IMR-90 (cell line): ENCODE measurements at regions not wholly inside any gene's neighbourhood (a gene's known extent, or its start where the extent isn't known, plus 50 kb on each side); places are given as distances from the start of the nearest gene placed in this dataset.

Experiments
- ATAC-seq: fragments of 200-7000 bp; cut with Tn5 transposase; 2 replicates; pipeline ENCODE4 v1.9.1; 2020; ENCODE audit warnings: low read depth, mild to moderate bottlenecking, moderate library complexity
- BruUV-seq: library from RNA; stranded (reverse); fragments of 400-500 nt; replicated peaks from 2 replicates; lab custom pipeline; 2021; lab: Mats Ljungman, UMichigan
- CTCF ChIA-PET: fragments of 300-600 bp; formaldehyde crosslinking; extraction: SDS; loops from one replicate; lab custom pipeline; 2021; ENCODE audit warnings: antibody characterized with exemption; lab: Yijun Ruan, JAX
- POLR2A ChIA-PET: fragments of 300-600 bp; sonication (Branson Sonifier 250); formaldehyde crosslinking; loops from one replicate; lab custom pipeline; 2022; ENCODE audit warnings: antibody characterized with exemption; ENCODE audit not compliant: unreplicated experiment; lab: Charles Lee
- DNase-seq: peaks from one replicate; pipeline ENCODE4 v3.0.0; 2013
- H2AFZ ChIP-seq: replicated peaks from 2 replicates; pipeline ENCODE3; 2013; ENCODE audit warnings: low read length, mild to moderate bottlenecking; ENCODE audit not compliant: poor library complexity
- H2AK5ac ChIP-seq: 2 replicates; pipeline ENCODE4 v1.6.1; 2013; ENCODE audit warnings: low read depth, low read length, inconsistent platforms
- H2AK9ac ChIP-seq: replicated peaks from 2 replicates; pipeline ENCODE3; 2013; ENCODE audit warnings: mild to moderate bottlenecking, low read depth, low read length, moderate library complexity; ENCODE audit not compliant: poor library complexity
- H2BK120ac ChIP-seq: 2 replicates; pipeline ENCODE4 v1.6.1; 2013; ENCODE audit warnings: low read depth, low read length, inconsistent platforms
- H2BK15ac ChIP-seq: 3 replicates; pipeline ENCODE4 v1.6.1; 2013; ENCODE audit warnings: low read depth, low read length, inconsistent platforms
- H2BK20ac ChIP-seq: 2 replicates; pipeline ENCODE4 v1.6.1; 2013; ENCODE audit warnings: low read depth, mild to moderate bottlenecking, inconsistent platforms, low read length, moderate library complexity
- H2BK5ac ChIP-seq: 2 replicates; pipeline ENCODE4 v1.6.1; 2013; ENCODE audit warnings: mild to moderate bottlenecking, low read depth, low read length, inconsistent platforms; ENCODE audit not compliant: poor library complexity, severe bottlenecking
- H3K14ac ChIP-seq: replicated peaks from 2 replicates; pipeline ENCODE4 v1.6.1; 2013; ENCODE audit warnings: low read depth, low read length, inconsistent platforms
- H3K18ac ChIP-seq: 2 replicates; pipeline ENCODE4 v1.6.1; 2013; ENCODE audit warnings: low read depth, low read length, control low read depth
- H3K23ac ChIP-seq: 2 replicates; pipeline ENCODE4 v1.6.1; 2013; ENCODE audit warnings: low read depth, low read length, inconsistent platforms
- H3K27ac ChIP-seq: 2 replicates; pipeline ENCODE4 v1.5.1; 2013; ENCODE audit warnings: mild to moderate bottlenecking, control low read depth, low read length; ENCODE audit not compliant: insufficient read depth
- H3K27me3 ChIP-seq: 2 replicates; pipeline ENCODE4 v1.6.1; 2013; ENCODE audit warnings: low read length; ENCODE audit not compliant: control insufficient read depth, insufficient read depth
- H3K36me3 ChIP-seq: 2 replicates; pipeline ENCODE4 v1.6.1; 2013; ENCODE audit warnings: low read length, mixed read lengths; ENCODE audit not compliant: control insufficient read depth, insufficient read depth
- H3K4ac ChIP-seq: 2 replicates; pipeline ENCODE4 v1.6.1; 2013; ENCODE audit warnings: low read depth, low read length, inconsistent platforms
- H3K4me1 ChIP-seq: 2 replicates; pipeline ENCODE4 v1.6.1; 2013; ENCODE audit warnings: low read length, mixed read lengths; ENCODE audit not compliant: control insufficient read depth, insufficient read depth
- H3K4me2 ChIP-seq: 2 replicates; pipeline ENCODE4 v1.6.1; 2013; ENCODE audit warnings: low read depth, mild to moderate bottlenecking, control low read depth, low read length, moderate library complexity
- H3K4me3 ChIP-seq: 2 replicates; pipeline ENCODE4 v1.5.1; 2013; ENCODE audit warnings: low read depth, mild to moderate bottlenecking, control low read depth, low read length, moderate library complexity; ENCODE audit not compliant: insufficient read depth
- H3K56ac ChIP-seq: 2 replicates; pipeline ENCODE4 v1.6.1; 2013; ENCODE audit warnings: low read length, inconsistent platforms; ENCODE audit not compliant: insufficient read depth; ENCODE audit errors: extremely low read depth
- H3K79me1 ChIP-seq, 2 experiments: 2 replicates each; pipeline ENCODE4 v1.6.1; 2013; ENCODE audit warnings: low read length in 2 of 2, inconsistent platforms in 1 of 2, low read depth in 1 of 2
- H3K9ac ChIP-seq: 2 replicates; pipeline ENCODE4 v1.6.1; 2013; ENCODE audit warnings: low read depth, low read length, control low read depth
- H3K9me1 ChIP-seq: 2 replicates; pipeline ENCODE4 v1.6.1; 2013; ENCODE audit warnings: low read length, inconsistent platforms; ENCODE audit not compliant: insufficient read depth
- H3K9me3 ChIP-seq: 2 replicates; pipeline ENCODE4 v1.6.1; 2013; ENCODE audit warnings: low read length; ENCODE audit not compliant: control insufficient read depth, insufficient read depth
- H4K20me1 ChIP-seq: 2 replicates; pipeline ENCODE4 v1.6.1; 2013; ENCODE audit warnings: low read length, inconsistent platforms; ENCODE audit not compliant: insufficient read depth
- H4K5ac ChIP-seq: 2 replicates; pipeline ENCODE4 v1.6.1; 2013; ENCODE audit warnings: mild to moderate bottlenecking, low read depth, low read length, control low read depth
- H4K8ac ChIP-seq, 2 experiments: 2 replicates each; pipeline ENCODE4 v1.6.1; 2013; ENCODE audit warnings: low read depth in 2 of 2, low read length in 2 of 2, control low read depth in 1 of 2, inconsistent platforms in 1 of 2
- H4K91ac ChIP-seq: 2 replicates; pipeline ENCODE4 v1.6.1; 2013; ENCODE audit warnings: low read depth, low read length, inconsistent platforms; ENCODE audit not compliant: insufficient read depth
- BHLHE40 ChIP-seq: fragments of 150-350 bp; IDR thresholded peaks from 2 replicates; pipeline ENCODE4 v1.6.1; 2016; ENCODE audit warnings: mild to moderate bottlenecking, low read depth, low read length
- CEBPB ChIP-seq: IDR thresholded peaks from 2 replicates; pipeline ENCODE4 v1.6.1; 2012; ENCODE audit warnings: low read depth, low read length, improper control_type of control experiment
- CHD1 ChIP-seq: IDR thresholded peaks from 2 replicates; pipeline ENCODE4 v1.6.1; 2012; ENCODE audit warnings: low read depth, low read length, improper control_type of control experiment
- FOS ChIP-seq: fragments of 150-350 bp; IDR thresholded peaks from 2 replicates; pipeline ENCODE4 v1.6.1; 2016; ENCODE audit warnings: low read depth, low read length
- MAFK ChIP-seq: IDR thresholded peaks from 2 replicates; pipeline ENCODE4 v1.6.1; 2012; ENCODE audit warnings: low read depth, low read length, improper control_type of control experiment
- MAZ ChIP-seq: IDR thresholded peaks from 2 replicates; pipeline ENCODE4 v1.6.1; 2012; ENCODE audit warnings: low read depth, mild to moderate bottlenecking, low read length, improper control_type of control experiment, moderate library complexity, borderline replicate concordance
- MXI1 ChIP-seq: IDR thresholded peaks from 2 replicates; pipeline ENCODE4 v1.6.1; 2012; ENCODE audit warnings: low read depth, mild to moderate bottlenecking, low read length, moderate library complexity, borderline replicate concordance
- POLR2A ChIP-seq: IDR thresholded peaks from 2 replicates; pipeline ENCODE4 v1.6.1; 2012; ENCODE audit warnings: mild to moderate bottlenecking, low read depth, low read length
- RAD21 ChIP-seq: IDR thresholded peaks from 2 replicates; pipeline ENCODE4 v1.6.1; 2012; ENCODE audit warnings: low read length, improper control_type of control experiment
- RCOR1 ChIP-seq: IDR thresholded peaks from 2 replicates; pipeline ENCODE4 v1.6.1; 2012; ENCODE audit warnings: mild to moderate bottlenecking, low read length, improper control_type of control experiment; ENCODE audit not compliant: insufficient replicate concordance
- RFX5 ChIP-seq: IDR thresholded peaks from 2 replicates; pipeline ENCODE4 v1.8.0; 2012; ENCODE audit warnings: low read depth, mild to moderate bottlenecking, low read length, moderate library complexity
- SMC3 ChIP-seq: fragments of 150-350 bp; IDR thresholded peaks from 2 replicates; pipeline ENCODE4 v1.6.1; 2016; ENCODE audit warnings: low read depth, mild to moderate bottlenecking, antibody characterized with exemption, low read length, moderate library complexity
- WGBS, 2 experiments: methylation state at CpG; one replicate each; pipeline versions ENCODE4 v1.1.5 to v1.1.7; 2013; ENCODE audit warnings: missing lambda C conversion rate in 2 of 2; ENCODE audit not compliant: insufficient read length in 1 of 2; ENCODE audit errors: extremely low coverage in 2 of 2; 5-methylcytosine and 5-hydroxymethylcytosine counted together
- dilution Hi-C: fragments of 300-500 bp; cut with HindIII; formaldehyde crosslinking; loops from one replicate; pipeline ENCODE4 v1.14.3; 2018; ENCODE audit warnings: low sequenced_read_pairs; ENCODE audit not compliant: unreplicated experiment
- in situ Hi-C: fragments of 300-500 bp; cut with MboI; formaldehyde crosslinking; loops from 3 replicates; pipeline ENCODE4 v1.14.3; 2019; ENCODE audit warnings: low sequenced_read_pairs, inconsistent platforms, mixed read lengths
- intact Hi-C: fragments of 100-400 bp; cut with micrococcal nuclease; formaldehyde crosslinking; loops from 2 replicates; pipeline ENCODE4 v1.10.0; 2022
- TF ChIP-seq, protein P1 (sequence below): fragments of 150-350 bp; IDR thresholded peaks from 2 replicates; pipeline ENCODE4 v1.6.1; 2017; ENCODE audit warnings: mild to moderate bottlenecking, antibody characterized with exemption, low read length, low read depth
- TF ChIP-seq, protein P2 (sequence below): fragments of 150-350 bp; IDR thresholded peaks from 2 replicates; pipeline ENCODE4 v1.6.1; 2016; ENCODE audit warnings: low read depth, mild to moderate bottlenecking, low read length, moderate library complexity, borderline replicate concordance
- TF ChIP-seq, protein P3 (sequence below): conservative IDR thresholded peaks from 2 replicates; pipeline ENCODE4 v1.5.1; 2012; ENCODE audit warnings: mild to moderate bottlenecking, low read depth, low read length, improper control_type of control experiment

DNA sequence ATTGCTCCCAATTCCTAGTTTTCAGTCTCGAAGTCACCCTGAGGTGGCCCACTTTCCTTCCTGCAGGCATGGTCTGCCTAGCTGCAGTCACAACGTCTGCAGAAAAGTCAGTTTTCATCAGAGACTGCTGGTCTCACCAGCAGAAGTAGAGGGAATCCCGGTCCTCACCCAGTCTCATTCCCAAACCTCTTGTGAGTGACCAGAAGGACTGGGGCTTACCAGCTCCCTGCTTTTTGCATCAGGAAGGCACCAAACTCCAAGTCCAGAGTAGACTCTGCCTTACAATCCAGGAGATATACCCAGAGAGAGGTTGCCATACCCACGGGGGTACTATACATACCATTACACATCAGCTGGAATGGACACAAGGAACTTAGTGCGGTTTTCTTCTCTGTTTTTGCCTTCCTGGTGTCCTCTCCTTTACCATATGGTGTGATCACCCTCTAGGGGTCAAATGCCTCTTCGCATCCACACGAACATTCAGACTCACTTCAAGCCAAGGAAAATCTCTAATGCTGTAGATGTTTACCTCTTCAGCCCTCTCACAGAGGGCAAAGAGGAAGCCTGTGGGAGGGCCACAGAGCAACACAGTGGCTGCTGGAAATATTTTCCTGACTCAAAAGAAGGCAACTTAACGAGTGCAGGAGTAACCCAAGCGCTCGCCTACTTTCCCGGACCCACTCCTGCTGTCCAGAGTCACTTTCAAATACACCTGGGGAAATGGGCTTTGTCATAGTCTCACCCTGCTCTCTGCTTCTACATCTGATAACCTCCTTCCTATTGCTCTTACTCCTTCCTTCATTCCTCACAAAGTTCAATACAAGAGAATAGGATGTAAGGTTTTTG is 220.9 kb downstream of the C7orf25 start:
- Histone ChIP-seq H3K4ac (no peak overlapping the region), H4K5ac (no peak overlapping the region), H2AK9ac (no peak overlapping the region), H2AFZ (no peak overlapping the region), H4K8ac (no peak overlapping the region), H4K20me1 (no peaks in the 10 kb centered on the region), H3K9me1 (no peaks in the 10 kb centered on the region), H3K56ac (no peak overlapping the region), H3K4me2 (no peak overlapping the region), H2BK20ac (no peak overlapping the region), H3K23ac (no peak overlapping the region), H3K9me3 (no peaks in the 10 kb centered on the region), H3K27ac (no peak overlapping the region), H3K14ac (no peak overlapping the region), H3K4me3 (no peak overlapping the region), H4K91ac (no peak overlapping the region), H2BK5ac (no peak overlapping the region), H3K27me3 (no peaks in the 10 kb centered on the region; the same call in 1 of the 2 replicates), H3K9ac (no peak overlapping the region), H3K36me3 (no peaks in the 10 kb centered on the region), H2BK15ac (no peak overlapping the region), H3K18ac (no peak overlapping the region), H3K4me1 (no peaks in the 10 kb centered on the region), H3K79me1 (no peaks in the 10 kb centered on the region), H2BK120ac (no peak overlapping the region), H2AK5ac (no peak overlapping the region)
- ChIA-PET CTCF (no interaction called here), POLR2A (no interaction called here)
- peak; percentile 39 for DNase-seq
- in situ Hi-C loops, result no loop called here
- dilution Hi-C loops, result no loop called here
- intact Hi-C loops, result loop anchor here (1.0 to 5.0 kb wide), 3 partner anchors 454 to 751 kb away; partner anchors contain the start of gene GLI3
- BruUV-seq, result no TSS peak
- peak; percentile 84 for ATAC-seq
- WGBS, 2 experiments, result 52% methylated on average over 5 of the region's 11 CpGs; no CpG with 5 or more reads in 1 of the 2 experiments
- peak; percentile 58 for TF ChIP-seq RAD21
- no peak for TF ChIP-seq POLR2A
- no peak for TF ChIP-seq CHD1
- no peak for TF ChIP-seq MAFK
- TF ChIP-seq, protein P1, sequence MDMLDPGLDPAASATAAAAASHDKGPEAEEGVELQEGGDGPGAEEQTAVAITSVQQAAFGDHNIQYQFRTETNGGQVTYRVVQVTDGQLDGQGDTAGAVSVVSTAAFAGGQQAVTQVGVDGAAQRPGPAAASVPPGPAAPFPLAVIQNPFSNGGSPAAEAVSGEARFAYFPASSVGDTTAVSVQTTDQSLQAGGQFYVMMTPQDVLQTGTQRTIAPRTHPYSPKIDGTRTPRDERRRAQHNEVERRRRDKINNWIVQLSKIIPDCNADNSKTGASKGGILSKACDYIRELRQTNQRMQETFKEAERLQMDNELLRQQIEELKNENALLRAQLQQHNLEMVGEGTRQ, result no peak
- TF ChIP-seq, protein P2, sequence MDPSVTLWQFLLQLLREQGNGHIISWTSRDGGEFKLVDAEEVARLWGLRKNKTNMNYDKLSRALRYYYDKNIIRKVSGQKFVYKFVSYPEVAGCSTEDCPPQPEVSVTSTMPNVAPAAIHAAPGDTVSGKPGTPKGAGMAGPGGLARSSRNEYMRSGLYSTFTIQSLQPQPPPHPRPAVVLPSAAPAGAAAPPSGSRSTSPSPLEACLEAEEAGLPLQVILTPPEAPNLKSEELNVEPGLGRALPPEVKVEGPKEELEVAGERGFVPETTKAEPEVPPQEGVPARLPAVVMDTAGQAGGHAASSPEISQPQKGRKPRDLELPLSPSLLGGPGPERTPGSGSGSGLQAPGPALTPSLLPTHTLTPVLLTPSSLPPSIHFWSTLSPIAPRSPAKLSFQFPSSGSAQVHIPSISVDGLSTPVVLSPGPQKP, result no peak
- no peak for TF ChIP-seq RFX5
- TF ChIP-seq, protein P3, sequence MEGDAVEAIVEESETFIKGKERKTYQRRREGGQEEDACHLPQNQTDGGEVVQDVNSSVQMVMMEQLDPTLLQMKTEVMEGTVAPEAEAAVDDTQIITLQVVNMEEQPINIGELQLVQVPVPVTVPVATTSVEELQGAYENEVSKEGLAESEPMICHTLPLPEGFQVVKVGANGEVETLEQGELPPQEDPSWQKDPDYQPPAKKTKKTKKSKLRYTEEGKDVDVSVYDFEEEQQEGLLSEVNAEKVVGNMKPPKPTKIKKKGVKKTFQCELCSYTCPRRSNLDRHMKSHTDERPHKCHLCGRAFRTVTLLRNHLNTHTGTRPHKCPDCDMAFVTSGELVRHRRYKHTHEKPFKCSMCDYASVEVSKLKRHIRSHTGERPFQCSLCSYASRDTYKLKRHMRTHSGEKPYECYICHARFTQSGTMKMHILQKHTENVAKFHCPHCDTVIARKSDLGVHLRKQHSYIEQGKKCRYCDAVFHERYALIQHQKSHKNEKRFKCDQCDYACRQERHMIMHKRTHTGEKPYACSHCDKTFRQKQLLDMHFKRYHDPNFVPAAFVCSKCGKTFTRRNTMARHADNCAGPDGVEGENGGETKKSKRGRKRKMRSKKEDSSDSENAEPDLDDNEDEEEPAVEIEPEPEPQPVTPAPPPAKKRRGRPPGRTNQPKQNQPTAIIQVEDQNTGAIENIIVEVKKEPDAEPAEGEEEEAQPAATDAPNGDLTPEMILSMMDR, result peak; percentile 48
- TF ChIP-seq RCOR1, result no peak
- TF ChIP-seq FOS, result no peak
- TF ChIP-seq MAZ, result no peak
- TF ChIP-seq SMC3, result peak; percentile 38; the same call in 1 of the 2 replicates
- no peak for TF ChIP-seq CEBPB
- no peak for TF ChIP-seq MXI1
- TF ChIP-seq BHLHE40, result no peak
